ENCODE measurements at regions not wholly inside any gene's neighbourhood (a gene's known extent, or its start where the extent isn't known, plus 50 kb on each side); places are given as distances from the start of the nearest gene placed in this dataset.
A peak's percentile ranks its signal among the peaks of the same experiment; 100 is the strongest.

DNA sequence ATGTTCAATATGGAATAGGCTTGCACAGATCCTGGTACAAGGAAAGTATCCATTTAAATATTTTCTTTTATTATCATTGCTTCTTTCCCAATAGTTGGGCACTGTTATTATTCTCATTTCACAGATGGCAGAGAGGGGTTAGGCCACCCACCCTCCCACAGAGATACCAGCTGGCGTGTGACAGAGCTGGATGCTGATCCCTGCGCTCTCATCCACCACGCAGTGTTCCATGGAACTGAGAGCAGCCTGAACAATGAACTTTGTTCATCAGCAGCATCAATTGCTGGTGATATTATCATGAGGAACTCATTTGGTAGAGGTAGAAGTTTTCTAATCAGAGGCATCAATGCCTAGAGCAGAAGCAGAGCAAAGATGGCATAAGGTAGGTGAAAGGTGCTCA is 227.9 kb downstream of the ESM1 start:
- DNase-seq (ENCODE audit: low spot score) = peak; percentile 90
- in situ Hi-C loops (cut with HindIII; ENCODE audit: low sequenced_read_pairs) = no loop called here

GRCh38 chr5:54756796-54757402 is 228.5 kb downstream of the ESM1 start:
- no peak for DNase-seq (ENCODE audit: low spot score)

GRCh38 chr5:54756301-54756700 is 229.1 kb downstream of the ESM1 start:
- no peak for DNase-seq (ENCODE audit: low spot score)
- in situ Hi-C loops (cut with HindIII; ENCODE audit: low sequenced_read_pairs) = no loop called here

More at GRCh38 chr5:54756796-54757402, 228.5 kb downstream of the ESM1 start:
- in situ Hi-C loops (cut with HindIII; ENCODE audit: low sequenced_read_pairs) = no loop called here

GRCh38 chr5:54754878-54755277 is 230.5 kb downstream of the ESM1 start:
- in situ Hi-C loops (cut with HindIII; ENCODE audit: low sequenced_read_pairs) = no loop called here
- no peak for DNase-seq (ENCODE audit: low spot score)

DNA sequence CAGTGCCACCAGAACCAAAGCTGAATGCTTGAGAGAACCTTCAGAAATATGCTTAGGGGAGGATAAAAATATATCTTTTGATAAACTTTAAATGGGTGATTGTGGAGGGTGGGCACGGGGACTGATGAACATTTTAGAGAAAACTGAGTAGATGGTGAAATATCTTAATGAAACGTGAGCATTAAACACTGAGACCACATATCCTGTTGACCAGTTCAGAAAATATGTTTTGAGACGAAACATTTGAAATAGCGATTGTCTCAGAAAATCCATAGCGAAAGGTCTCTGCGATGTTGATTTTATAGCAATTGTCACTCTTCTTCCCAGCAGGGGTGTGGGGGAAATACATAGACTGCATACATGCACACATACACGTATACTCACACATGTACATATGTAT is 231.0 kb downstream of the ESM1 start:
- in situ Hi-C loops (cut with HindIII; ENCODE audit: low sequenced_read_pairs) = no loop called here
- DNase-seq (ENCODE audit: low spot score) = no peak

GRCh38 chr5:54753753-54754152 is 231.6 kb downstream of the ESM1 start:
- DNase-seq (ENCODE audit: low spot score) = no peak
- in situ Hi-C loops (cut with HindIII; ENCODE audit: low sequenced_read_pairs) = no loop called here

DNA sequence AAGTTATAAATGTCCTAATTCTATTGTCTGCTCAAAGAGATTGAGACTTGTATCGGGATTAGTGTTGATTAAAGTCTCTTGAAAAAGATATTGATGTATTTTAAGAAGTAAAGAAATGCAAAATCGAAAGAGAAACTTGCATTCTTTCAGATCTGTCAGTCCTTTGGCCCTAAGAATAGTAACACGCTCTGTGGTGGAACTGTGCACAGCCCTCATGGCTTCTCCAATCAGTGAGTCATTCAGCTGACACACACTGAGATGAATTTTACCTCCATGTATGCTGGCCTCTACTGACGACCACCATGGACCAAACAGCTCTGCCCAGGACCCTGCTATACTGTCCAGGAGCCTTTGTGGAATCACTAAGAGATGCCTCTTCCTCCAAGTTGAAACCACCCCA is 232.4 kb downstream of the ESM1 start:
- in situ Hi-C loops (cut with HindIII; ENCODE audit: low sequenced_read_pairs) = no loop called here
- no peak for DNase-seq (ENCODE audit: low spot score)

DNA sequence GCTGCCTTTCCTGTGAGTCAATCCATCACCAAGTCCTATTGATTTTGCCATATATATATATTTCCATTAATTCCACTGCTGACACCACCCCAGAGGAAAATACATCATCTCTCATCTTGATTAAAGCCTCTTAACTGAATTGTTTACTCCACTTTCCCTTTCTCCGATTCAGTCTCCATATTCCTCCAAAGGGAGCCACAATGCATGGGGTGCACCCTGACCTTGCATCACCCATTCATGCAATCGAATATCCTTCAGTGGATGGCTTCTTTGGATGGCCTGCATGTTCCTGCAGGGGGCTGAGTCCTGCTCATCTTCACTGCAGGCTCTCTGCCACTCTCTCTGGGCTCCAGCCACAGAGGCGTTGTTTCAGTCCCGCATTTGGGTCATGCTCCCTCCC is 231.0 kb downstream of the SNX18 start:
- no peak for DNase-seq (ENCODE audit: low spot score)
- in situ Hi-C loops (cut with HindIII; ENCODE audit: low sequenced_read_pairs) = no loop called here

- in situ Hi-C loops (cut with HindIII; ENCODE audit: low sequenced_read_pairs) = no loop called here
- DNase-seq (ENCODE audit: low spot score) = no peak
Observed at GRCh38 chr5:54746777-54747398, 229.3 kb downstream of the SNX18 start.

- in situ Hi-C loops (cut with HindIII; ENCODE audit: low sequenced_read_pairs) = no loop called here
- no peak for DNase-seq (ENCODE audit: low spot score)
Observed at GRCh38 chr5:54746346-54746745, 228.8 kb downstream of the SNX18 start.

- in situ Hi-C loops (cut with HindIII; ENCODE audit: low sequenced_read_pairs) = no loop called here
- no peak for DNase-seq (ENCODE audit: low spot score)
Observed at GRCh38 chr5:54745599-54745998, 228.0 kb downstream of the SNX18 start.

DNA sequence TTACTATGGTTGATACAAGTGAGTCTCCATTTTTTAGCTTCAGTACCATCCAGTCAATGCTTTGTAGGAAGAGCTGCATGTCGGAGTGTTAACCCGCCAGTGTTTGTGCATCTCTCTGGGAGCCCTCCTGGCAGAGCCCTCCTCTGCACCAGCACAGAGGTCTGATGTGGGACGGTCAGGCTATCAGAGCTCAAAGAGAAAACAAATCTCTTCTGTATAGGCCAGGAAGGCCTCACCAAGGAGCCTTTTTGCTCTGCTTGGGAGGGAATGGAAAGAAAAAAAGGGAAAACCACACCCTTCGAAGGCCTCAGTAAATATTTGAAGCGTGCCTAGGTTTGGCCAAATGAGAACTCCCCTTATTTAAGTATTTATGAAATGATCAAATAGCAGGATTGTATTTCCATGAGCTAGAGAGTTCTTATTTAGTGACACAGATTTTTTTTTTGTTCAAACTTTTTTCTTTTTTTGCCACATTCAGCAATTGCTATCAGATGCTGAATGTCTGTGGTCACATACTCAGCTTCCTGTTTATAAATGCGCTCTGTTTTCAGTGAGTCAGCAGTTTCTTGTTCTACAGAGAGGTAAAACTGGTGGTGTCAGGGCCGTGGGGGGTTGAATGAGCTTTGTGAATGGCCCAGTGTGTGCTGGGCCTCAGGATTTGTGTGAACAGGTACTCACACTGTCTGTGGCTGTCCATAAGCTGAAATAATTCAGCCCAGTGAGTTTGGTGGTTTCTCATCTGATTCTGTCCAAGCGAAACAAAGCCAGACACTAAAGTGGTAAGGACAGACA is 226.6 kb downstream of the SNX18 start:
- in situ Hi-C loops (cut with HindIII; ENCODE audit: low sequenced_read_pairs) = no loop called here
- DNase-seq (ENCODE audit: low spot score) = no peak

DNA sequence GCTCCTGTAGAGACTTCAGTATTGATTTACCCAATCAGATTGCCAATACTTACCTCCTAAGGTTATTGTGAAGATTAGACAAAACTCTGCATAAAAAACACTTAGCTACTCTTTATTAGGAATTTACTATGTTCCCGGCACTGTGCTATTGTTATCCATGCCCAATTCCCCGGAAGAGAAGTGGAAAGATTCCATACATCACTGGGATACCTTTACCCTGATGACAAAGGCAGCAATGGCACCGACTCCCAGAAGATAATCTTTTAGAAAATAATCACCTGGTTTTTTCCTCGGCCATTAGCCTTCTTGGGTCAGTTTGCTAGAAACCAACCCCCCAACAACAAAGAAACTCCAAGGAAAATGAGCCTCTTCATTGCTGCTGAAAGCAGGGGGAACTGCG is 226.0 kb downstream of the SNX18 start:
- in situ Hi-C loops (cut with HindIII; ENCODE audit: low sequenced_read_pairs) = no loop called here

GRCh38 chr5:54742417-54742891 is 224.9 kb downstream of the SNX18 start:
- in situ Hi-C loops (cut with HindIII; ENCODE audit: low sequenced_read_pairs) = no loop called here
- DNase-seq (ENCODE audit: low spot score) = no peak

More for the DNA sequence above, 226.0 kb downstream of the SNX18 start:
- DNase-seq (ENCODE audit: low spot score) = no peak

GRCh38 chr5:54741711-54742110 is 224.2 kb downstream of the SNX18 start:
- no peak for DNase-seq (ENCODE audit: low spot score)
- in situ Hi-C loops (cut with HindIII; ENCODE audit: low sequenced_read_pairs) = no loop called here

GRCh38 chr5:54740141-54740540 is 222.6 kb downstream of the SNX18 start:
- in situ Hi-C loops (cut with HindIII; ENCODE audit: low sequenced_read_pairs) = no loop called here
- no peak for DNase-seq (ENCODE audit: low spot score)

DNA sequence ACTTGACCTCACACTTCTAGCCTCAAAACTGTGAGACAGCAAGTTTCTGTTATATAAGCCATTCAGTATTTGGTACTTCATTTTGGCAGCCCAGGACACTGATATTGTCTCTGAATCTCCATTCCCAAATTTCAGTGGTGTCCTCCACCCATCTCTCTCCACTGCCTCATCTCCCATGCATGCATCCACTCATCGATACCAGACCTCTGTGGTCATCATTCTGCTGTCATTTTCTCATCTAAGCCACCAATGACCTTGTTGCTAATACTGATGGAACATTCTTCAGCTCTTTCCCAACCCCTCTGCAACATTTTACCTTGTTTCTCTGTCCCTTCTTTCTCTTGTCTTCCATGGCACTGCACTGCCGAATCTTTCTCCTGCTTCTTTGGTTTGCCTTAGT is 221.8 kb downstream of the SNX18 start:
- in situ Hi-C loops (cut with HindIII; ENCODE audit: low sequenced_read_pairs) = no loop called here
- no peak for DNase-seq (ENCODE audit: low spot score)

DNA sequence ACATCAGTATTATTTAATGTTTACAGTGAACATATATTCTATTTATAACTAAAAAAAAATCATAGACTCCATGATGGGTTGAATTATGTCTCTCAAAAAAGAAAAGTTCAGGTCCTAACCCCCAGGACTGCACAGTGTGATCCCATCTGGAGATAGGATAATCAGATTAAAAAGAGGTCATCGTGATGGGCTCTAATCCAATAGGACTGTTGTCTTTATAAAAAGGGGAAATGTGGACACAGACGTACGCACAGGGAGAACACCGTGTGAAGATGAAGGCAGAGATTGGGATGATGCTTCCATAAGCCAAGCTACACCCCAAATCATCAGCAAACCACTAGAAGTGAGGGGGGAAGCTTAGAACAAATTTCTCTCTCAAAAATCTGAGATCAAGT is 221.4 kb downstream of the SNX18 start:
- in situ Hi-C loops (cut with HindIII; ENCODE audit: low sequenced_read_pairs) = no loop called here
- DNase-seq (ENCODE audit: low spot score) = no peak

DNA sequence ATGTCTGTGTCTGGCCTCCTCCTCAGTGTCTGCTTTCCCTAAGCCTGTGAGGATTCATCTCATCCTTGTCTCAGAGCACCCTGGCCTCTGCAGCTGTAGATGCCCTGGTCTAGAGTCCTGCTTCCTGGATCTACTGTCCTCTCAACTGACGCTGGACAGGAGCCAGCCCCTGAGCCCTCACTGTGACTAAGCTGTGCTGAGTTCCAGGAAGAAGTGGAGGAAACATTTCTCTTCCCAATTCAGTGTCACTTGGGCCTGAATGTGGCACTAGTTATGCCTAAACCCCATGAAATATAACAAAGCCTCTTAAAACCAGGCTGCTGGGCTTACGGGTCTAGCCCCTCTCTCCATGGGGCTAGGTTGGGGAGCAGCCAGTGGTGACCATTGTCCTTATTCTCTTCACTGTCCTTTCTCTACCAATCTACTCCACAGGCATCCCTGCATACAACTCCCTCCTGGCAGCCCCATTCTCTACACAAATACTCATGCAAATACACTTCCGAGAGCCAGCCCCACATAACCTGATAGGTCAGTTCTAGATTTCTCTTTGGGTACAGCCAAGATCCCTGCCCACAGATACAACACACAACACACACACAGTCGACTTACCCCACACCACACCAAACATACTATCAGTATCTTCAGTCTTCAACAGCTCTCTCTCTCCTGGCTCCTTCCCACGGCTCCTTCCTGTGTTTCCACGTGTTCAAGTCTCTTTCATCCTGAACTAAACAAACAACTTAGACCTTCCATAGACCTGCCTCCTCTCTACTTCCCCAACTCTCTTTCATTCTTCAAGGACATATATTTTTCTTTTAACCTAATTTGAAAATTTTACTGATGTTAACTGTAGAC is 220.8 kb downstream of the SNX18 start:
- in situ Hi-C loops (cut with HindIII; ENCODE audit: low sequenced_read_pairs) = no loop called here
- no peak for DNase-seq (ENCODE audit: low spot score)

Measured in G401 (cell line).